Neural cell (in vitro differentiated cells): ENCODE measurements at regions not wholly inside any gene's neighbourhood (a gene's known extent, or its start where the extent isn't known, plus 50 kb on each side); places are given as distances from the start of the nearest gene placed in this dataset.

Source experiments
- H2AFZ ChIP-seq: fragments of 200-600, 300-800 bp; sonication (generic), shearing (Covaris generic); 2 replicates; pipeline ENCODE4 v1.6.0; 2014; ENCODE audit warnings: low read depth, mild to moderate bottlenecking, antibody characterized with exemption, low read length, moderate library complexity
- H3F3A ChIP-seq: fragments of 200-600 bp; shearing (Covaris generic); 2 replicates; pipeline ENCODE4 v1.6.1; 2016; ENCODE audit warnings: mild to moderate bottlenecking, moderate library complexity, mixed read lengths, antibody characterized with exemption, low read length; ENCODE audit not compliant: insufficient read depth, poor library complexity, severe bottlenecking
- H3K27ac ChIP-seq: fragments of 200-600, 300-800 bp; sonication (generic), shearing (Covaris generic); 2 replicates; pipeline ENCODE4 v1.5.1; 2014; ENCODE audit warnings: mild to moderate bottlenecking, low read length, moderate library complexity
- H3K27me3 ChIP-seq: fragments of 300-800, 200-600 bp; sonication (generic), shearing (Covaris generic); 2 replicates; pipeline ENCODE4 v1.6.0; 2014; ENCODE audit warnings: mild to moderate bottlenecking, low read depth, low read length, moderate library complexity; ENCODE audit not compliant: insufficient read depth
- H3K36me3 ChIP-seq: fragments of 300-800, 200-600 bp; sonication (generic), shearing (Covaris generic); 2 replicates; pipeline ENCODE4 v1.5.1; 2014; ENCODE audit warnings: mild to moderate bottlenecking, antibody characterized with exemption, low read length, moderate library complexity; ENCODE audit not compliant: insufficient read depth
- H3K4me2 ChIP-seq: fragments of 300-800, 200-600 bp; sonication (generic), shearing (Covaris generic); 2 replicates; pipeline ENCODE4 v1.6.0; 2014; ENCODE audit warnings: mild to moderate bottlenecking, low read length
- H3K4me3 ChIP-seq: fragments of 300-800, 200-600 bp; sonication (generic), shearing (Covaris generic); 2 replicates; pipeline ENCODE4 v1.5.1; 2014; ENCODE audit warnings: mild to moderate bottlenecking, low read length, moderate library complexity
- H3K79me2 ChIP-seq: fragments of 200-600 bp; shearing (Covaris generic); replicated peaks from 2 replicates; pipeline ENCODE4 v1.6.0; 2014; ENCODE audit warnings: mild to moderate bottlenecking, low read length, moderate library complexity; ENCODE audit not compliant: insufficient read depth
- H3K9ac ChIP-seq: fragments of 300-800, 200-600 bp; sonication (generic), shearing (Covaris generic); 2 replicates; pipeline ENCODE4 v1.6.1; 2016; ENCODE audit warnings: mild to moderate bottlenecking, low read length, mixed read lengths
- H3K9me2 ChIP-seq: fragments of 200-600 bp; shearing (Covaris generic); 2 replicates; pipeline ENCODE4 v1.6.1; 2016; ENCODE audit warnings: mild to moderate bottlenecking, low read length, mixed read lengths; ENCODE audit not compliant: insufficient read depth
- H3K9me3 ChIP-seq: fragments of 200-600, 300-800 bp; sonication (generic), shearing (Covaris generic); 2 replicates; pipeline ENCODE4 v1.6.1; 2016; ENCODE audit warnings: mild to moderate bottlenecking, mixed run types, low read length, moderate library complexity, mixed read lengths
- H4K20me1 ChIP-seq: fragments of 200-600 bp; shearing (Covaris generic); 2 replicates; pipeline ENCODE4 v1.6.1; 2016; ENCODE audit warnings: mild to moderate bottlenecking, mixed run types; ENCODE audit not compliant: insufficient read depth
- CTCF ChIP-seq: fragments of 450-650 bp; IDR thresholded peaks from 2 replicates; pipeline ENCODE4 v1.5.1; 2014; ENCODE audit warnings: antibody characterized with exemption, mild to moderate bottlenecking, moderate library complexity; ENCODE audit not compliant: poor library complexity, severe bottlenecking
- EP300 ChIP-seq: fragments of 450-650 bp; conservative IDR thresholded peaks from 2 replicates; pipeline ENCODE4 v1.6.1; 2014; ENCODE audit warnings: antibody characterized with exemption, mild to moderate bottlenecking, moderate library complexity; ENCODE audit not compliant: poor library complexity, severe bottlenecking
- EZH2 ChIP-seq: fragments of 200-600, 300-800 bp; shearing (Covaris generic), sonication (generic); IDR thresholded peaks from 2 replicates; pipeline ENCODE4 v1.6.1; 2014; ENCODE audit warnings: antibody characterized with exemption, low read length, borderline replicate concordance, mild to moderate bottlenecking; ENCODE audit not compliant: insufficient read depth, poor library complexity, severe bottlenecking
- MXI1 ChIP-seq: fragments of 450-650 bp; conservative IDR thresholded peaks from 2 replicates; pipeline ENCODE4 v1.6.1; 2014; ENCODE audit warnings: antibody characterized with exemption, mild to moderate bottlenecking; ENCODE audit not compliant: poor library complexity, severe bottlenecking
- POLR2AphosphoS5 ChIP-seq: IDR thresholded peaks from 2 replicates; pipeline ENCODE4 v1.6.1; 2012
- RAD21 ChIP-seq: fragments of 450-650 bp; conservative IDR thresholded peaks from 2 replicates; pipeline ENCODE4 v1.6.1; 2014; ENCODE audit warnings: antibody characterized with exemption, mild to moderate bottlenecking, moderate library complexity
- SMC3 ChIP-seq: fragments of 450-650 bp; conservative IDR thresholded peaks from 2 replicates; pipeline ENCODE4 v1.6.1; 2014; ENCODE audit warnings: antibody characterized with exemption, mild to moderate bottlenecking, moderate library complexity; ENCODE audit not compliant: poor library complexity
- TAF1 ChIP-seq: IDR thresholded peaks from 2 replicates; pipeline ENCODE4 v1.6.1; 2012; ENCODE audit warnings: low read depth
- TF ChIP-seq, protein P1 (sequence below): IDR thresholded peaks from 2 replicates; pipeline ENCODE4 v1.6.1; 2012; ENCODE audit warnings: borderline replicate concordance

DNA sequence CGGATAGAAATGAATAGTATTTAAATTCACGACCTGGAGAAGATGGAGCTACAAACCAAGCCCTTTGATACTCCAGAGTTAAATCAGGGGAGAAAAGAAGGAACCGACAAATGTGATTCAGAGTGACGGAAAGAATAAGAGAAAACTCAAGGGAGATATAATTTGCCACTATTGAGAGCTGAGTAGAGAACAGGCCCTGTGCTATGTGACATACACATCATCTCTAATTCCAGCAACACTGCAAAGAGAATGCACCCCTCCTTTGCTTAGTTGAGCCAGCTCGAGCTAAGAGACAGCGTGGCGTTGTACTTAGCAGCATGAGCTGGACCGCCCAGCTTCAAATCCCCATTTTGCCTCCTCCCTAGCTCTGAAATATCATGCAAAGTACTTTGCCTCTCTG, 266.4 kb upstream of the TENM3 start:
- TF ChIP-seq POLR2AphosphoS5 (peak; percentile 75), MXI1 (no peak), TAF1 (no peak), EP300 (peak; percentile 64), RAD21 (peak; percentile 12), EZH2 (no peak)
- TF ChIP-seq, protein P1, sequence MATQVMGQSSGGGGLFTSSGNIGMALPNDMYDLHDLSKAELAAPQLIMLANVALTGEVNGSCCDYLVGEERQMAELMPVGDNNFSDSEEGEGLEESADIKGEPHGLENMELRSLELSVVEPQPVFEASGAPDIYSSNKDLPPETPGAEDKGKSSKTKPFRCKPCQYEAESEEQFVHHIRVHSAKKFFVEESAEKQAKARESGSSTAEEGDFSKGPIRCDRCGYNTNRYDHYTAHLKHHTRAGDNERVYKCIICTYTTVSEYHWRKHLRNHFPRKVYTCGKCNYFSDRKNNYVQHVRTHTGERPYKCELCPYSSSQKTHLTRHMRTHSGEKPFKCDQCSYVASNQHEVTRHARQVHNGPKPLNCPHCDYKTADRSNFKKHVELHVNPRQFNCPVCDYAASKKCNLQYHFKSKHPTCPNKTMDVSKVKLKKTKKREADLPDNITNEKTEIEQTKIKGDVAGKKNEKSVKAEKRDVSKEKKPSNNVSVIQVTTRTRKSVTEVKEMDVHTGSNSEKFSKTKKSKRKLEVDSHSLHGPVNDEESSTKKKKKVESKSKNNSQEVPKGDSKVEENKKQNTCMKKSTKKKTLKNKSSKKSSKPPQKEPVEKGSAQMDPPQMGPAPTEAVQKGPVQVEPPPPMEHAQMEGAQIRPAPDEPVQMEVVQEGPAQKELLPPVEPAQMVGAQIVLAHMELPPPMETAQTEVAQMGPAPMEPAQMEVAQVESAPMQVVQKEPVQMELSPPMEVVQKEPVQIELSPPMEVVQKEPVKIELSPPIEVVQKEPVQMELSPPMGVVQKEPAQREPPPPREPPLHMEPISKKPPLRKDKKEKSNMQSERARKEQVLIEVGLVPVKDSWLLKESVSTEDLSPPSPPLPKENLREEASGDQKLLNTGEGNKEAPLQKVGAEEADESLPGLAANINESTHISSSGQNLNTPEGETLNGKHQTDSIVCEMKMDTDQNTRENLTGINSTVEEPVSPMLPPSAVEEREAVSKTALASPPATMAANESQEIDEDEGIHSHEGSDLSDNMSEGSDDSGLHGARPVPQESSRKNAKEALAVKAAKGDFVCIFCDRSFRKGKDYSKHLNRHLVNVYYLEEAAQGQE, result no peak
- Histone ChIP-seq H3F3A (peaks cover 4% of the 10 kb centered on the region), H3K36me3 (no peaks in the 10 kb centered on the region), H4K20me1 (no peaks in the 10 kb centered on the region), H3K4me2 (no peak overlapping the region), H3K9me3 (no peaks in the 10 kb centered on the region), H3K27me3 (no peaks in the 10 kb centered on the region), H3K9me2 (no peaks in the 10 kb centered on the region), H3K79me2 (no peaks in the 10 kb centered on the region), H2AFZ (no peak overlapping the region), H3K27ac (peak overlapping the region; percentile 35), H3K4me3 (no peak overlapping the region), H3K9ac (no peak overlapping the region)

DNA sequence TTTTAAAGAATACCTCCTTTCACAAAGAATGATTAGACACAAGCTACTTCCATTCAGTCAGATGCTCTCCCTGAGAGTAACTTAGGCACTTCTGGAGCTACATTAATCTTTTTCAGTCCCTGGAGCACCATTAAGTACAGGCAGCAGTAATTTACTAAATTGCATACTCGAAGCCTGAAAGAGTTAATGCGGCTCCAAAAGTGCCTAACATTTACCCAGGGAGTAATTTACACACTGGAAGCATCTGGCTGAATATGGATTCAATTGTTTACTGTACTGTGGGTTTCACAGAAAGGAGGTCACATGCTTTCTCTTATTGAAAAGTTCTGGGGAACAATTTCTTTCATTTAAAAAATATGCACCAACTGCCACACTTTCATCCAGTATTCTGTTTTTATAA, 260.8 kb upstream of the TENM3 start:
- Histone ChIP-seq H3K27ac (no peak overlapping the region), H3K4me3 (no peak overlapping the region), H3K9ac (no peak overlapping the region), H2AFZ (no peak overlapping the region), H3K79me2 (no peaks in the 10 kb centered on the region), H3K4me2 (no peak overlapping the region), H4K20me1 (no peaks in the 10 kb centered on the region), H3F3A (peaks cover 4% of the 10 kb centered on the region), H3K9me2 (no peaks in the 10 kb centered on the region), H3K9me3 (no peaks in the 10 kb centered on the region), H3K27me3 (no peaks in the 10 kb centered on the region), H3K36me3 (no peaks in the 10 kb centered on the region)
- TF ChIP-seq, protein P1, result no peak
- TF ChIP-seq CTCF (no peak), SMC3 (no peak), TAF1 (no peak), EP300 (no peak), POLR2AphosphoS5 (no peak), EZH2 (no peak), RAD21 (no peak), MXI1 (no peak)
